Astrocyte of the cerebellum (primary cell): ENCODE measurements at regions not wholly inside any gene's neighbourhood (a gene's known extent, or its start where the extent isn't known, plus 50 kb on each side); places are given as distances from the start of the nearest gene placed in this dataset.

Experiments used
- DNase-seq: peaks from one replicate; pipeline ENCODE4 v3.0.0-alpha.2; 2011; ENCODE audit warnings: low read depth
- H3K4me3 ChIP-seq: 2 replicates; pipeline ENCODE4 v1.5.1; 2011; ENCODE audit warnings: mild to moderate bottlenecking, low read depth, low read length, moderate library complexity
- in situ Hi-C: cut with HindIII; loops from 2 replicates; pipeline ENCODE4 v1.10.0; 2017; ENCODE audit warnings: low sequenced_read_pairs
- TF ChIP-seq, protein P1 (sequence below): IDR thresholded peaks from 2 replicates; pipeline ENCODE4 v1.5.1; 2012; ENCODE audit warnings: low read length, low read depth, moderate library complexity, mild to moderate bottlenecking; ENCODE audit errors: missing control alignments

DNA sequence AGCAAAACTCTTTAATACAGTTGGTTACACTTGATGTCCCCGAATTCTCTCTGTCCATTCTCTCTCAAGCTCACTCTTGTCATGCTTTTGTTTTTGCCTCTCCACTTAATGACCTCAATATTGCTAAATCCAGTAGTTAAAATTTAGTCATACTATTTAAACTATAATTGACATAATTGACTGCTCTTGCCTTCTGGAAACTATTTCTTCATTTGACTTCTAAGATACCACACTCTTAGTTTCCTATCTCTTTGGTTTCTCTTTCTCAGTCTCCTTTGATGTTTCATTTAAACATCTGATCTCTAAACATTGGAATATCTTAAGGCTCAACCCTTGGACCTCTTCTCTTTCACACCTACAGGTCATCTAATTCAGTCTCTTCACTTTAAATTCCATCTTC is 211.3 kb downstream of the COG6 start:
- in situ Hi-C loops = no loop called here
- no peak overlapping the region for H3K4me3 ChIP-seq
- TF ChIP-seq, protein P1, sequence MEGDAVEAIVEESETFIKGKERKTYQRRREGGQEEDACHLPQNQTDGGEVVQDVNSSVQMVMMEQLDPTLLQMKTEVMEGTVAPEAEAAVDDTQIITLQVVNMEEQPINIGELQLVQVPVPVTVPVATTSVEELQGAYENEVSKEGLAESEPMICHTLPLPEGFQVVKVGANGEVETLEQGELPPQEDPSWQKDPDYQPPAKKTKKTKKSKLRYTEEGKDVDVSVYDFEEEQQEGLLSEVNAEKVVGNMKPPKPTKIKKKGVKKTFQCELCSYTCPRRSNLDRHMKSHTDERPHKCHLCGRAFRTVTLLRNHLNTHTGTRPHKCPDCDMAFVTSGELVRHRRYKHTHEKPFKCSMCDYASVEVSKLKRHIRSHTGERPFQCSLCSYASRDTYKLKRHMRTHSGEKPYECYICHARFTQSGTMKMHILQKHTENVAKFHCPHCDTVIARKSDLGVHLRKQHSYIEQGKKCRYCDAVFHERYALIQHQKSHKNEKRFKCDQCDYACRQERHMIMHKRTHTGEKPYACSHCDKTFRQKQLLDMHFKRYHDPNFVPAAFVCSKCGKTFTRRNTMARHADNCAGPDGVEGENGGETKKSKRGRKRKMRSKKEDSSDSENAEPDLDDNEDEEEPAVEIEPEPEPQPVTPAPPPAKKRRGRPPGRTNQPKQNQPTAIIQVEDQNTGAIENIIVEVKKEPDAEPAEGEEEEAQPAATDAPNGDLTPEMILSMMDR = no peak
- no peak for DNase-seq

DNA sequence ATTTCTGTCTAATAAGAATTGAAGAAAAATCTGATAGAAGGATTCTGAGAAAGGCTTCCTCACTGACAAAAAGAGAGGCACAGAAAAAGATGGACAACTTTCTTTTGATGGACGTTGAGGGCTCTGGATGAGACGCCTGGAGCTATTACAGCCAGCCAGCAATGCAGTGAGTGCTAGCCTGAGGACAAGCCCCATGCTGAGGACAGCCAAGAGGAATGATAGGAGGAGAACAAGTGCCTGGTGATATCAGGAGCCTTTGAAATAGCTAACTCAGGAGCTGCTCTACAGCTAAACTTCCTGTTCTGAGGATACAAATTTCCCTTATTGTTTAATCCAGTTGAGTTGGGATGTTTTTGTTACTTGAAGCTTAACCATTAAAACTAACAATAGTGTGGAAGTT is 212.3 kb downstream of the COG6 start:
- in situ Hi-C loops = no loop called here
- TF ChIP-seq, protein P1 = no peak
- no peak for DNase-seq
- no peak overlapping the region for H3K4me3 ChIP-seq

DNA sequence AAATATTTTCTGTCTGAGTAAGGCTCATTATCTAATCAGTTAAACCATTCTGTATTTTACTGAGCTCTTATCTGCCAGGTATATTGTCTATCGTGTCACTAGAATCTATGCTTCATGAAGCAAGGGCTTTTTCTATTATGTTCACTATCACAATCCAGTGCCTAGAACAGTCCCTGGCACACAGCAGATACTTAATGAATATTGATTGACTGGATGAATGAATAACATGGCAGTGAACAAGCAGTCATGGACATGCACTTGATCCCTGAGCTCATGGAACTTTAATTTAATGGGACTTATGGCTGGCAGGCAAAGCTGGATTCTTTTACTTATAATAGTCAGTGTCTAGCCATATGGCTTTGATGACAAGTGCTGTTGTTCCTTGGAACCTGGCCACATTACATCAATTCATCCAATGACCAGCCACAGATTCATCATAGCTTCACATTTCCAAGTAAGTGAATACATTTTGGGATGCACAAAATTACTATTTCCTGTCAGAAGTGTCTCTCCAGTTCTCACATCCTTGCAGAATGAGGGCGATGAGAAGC is 214.8 kb downstream of the COG6 start:
- TF ChIP-seq, protein P1 = no peak
- in situ Hi-C loops = no loop called here
- no peak for DNase-seq
- H3K4me3 ChIP-seq = no peak overlapping the region

DNA sequence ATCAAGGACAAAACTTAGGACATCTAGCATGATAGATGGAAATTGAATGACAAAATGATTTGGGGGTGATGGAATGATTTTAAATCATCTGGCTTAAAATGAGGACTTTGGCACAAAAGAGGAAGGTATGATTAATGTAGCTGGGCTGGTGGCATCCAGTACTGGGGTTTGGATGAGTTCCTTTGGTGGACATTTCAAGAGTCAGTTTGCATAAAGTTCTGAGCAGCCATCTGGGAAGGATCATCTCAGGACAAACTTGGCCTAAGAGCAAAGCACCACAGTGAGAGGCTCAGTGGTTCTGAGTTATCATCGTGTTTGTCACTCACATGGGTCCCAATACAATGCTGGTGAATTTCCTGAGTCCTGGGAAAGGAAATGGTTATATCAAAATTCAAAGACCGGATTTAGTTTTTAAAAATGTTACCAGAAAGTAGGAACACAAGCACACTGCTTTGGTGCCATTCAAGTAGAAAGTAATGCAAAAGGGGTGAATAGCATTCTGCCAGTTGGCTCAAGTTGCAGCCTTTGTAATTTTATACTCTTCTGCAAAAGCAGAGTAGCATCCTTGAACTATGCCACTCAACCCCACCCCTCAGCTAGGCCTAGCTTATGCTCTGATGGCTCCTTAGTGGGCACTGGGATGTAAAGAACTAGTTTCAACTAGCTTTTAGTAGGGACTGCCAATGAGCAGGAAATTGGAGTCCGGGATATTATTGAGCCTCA is 219.0 kb downstream of the COG6 start:
- H3K4me3 ChIP-seq = no peak overlapping the region
- no peak for DNase-seq
- TF ChIP-seq, protein P1 = no peak
- in situ Hi-C loops = no loop called here

DNA sequence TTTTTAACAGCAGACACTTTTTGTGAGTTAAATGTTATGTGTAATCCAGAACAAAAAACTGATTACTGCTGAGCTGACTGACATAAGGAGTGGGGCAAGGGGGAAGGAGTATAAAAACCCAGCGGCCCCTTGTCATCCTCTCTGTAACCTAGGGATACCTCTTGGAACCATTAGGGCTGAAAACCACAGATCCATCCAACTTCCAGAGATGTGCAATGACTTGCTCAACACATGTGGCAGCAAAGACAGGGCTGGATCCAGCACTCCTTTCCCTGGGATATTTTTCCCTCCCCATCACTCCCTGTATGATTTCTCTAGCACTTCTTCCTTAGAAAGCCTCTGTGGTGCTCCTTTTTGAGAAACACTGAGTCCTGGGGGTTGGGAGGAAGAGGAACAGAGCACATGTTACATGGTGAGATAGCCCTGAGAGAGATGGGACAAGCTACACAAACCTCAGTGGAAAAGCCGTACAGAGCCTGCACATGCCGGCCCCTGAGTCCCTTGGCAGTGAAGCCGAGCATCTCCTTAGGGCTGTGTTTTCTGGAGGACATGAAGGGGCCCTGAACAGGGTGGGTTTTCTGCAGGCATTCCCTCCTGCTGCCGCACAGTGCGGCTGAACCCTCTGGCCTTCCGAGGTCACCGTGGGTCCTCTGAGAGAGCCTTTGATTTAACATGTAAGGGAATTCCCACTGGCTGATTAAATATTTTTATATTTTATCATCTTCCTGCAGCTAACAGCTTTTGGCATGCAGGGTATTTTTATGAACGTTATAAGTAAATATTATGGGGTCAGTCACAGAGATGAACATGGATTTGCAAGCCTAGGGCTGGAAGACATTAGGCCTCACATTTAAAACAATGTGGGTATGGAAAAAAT is 219.9 kb downstream of the COG6 start:
- H3K4me3 ChIP-seq = no peak overlapping the region
- in situ Hi-C loops = no loop called here
- no peak for DNase-seq

DNA sequence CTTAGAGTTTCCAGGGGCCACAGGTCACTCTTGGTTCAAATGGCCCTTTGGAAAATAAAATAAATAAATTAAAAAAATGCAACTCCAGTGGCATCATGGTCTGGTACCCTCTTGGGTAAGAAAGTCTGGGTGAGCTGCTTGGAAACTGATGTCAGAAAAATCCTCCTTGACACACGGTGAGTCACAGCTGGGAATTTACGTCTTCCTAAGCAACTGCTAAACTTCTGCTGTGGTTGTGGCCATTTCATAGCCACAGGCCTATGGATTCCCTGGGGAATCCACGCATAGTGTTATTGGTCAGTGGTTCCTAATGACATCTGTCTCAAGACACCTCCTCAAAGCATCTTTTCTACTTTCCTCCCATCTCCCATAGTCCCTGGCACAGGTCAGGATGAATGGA is 220.8 kb downstream of the COG6 start:
- DNase-seq = peak; percentile 39
- no peak overlapping the region for H3K4me3 ChIP-seq
- in situ Hi-C loops = no loop called here
- TF ChIP-seq, protein P1 = no peak

More for the DNA sequence above, 219.9 kb downstream of the COG6 start:
- TF ChIP-seq, protein P1 = no peak
